ENCODE measurements at regions not wholly inside any gene's neighbourhood (a gene's known extent, or its start where the extent isn't known, plus 50 kb on each side); places are given as distances from the start of the nearest gene placed in this dataset.

- 82 to 93% (median 87%) methylated on average over 7 of the region's 7 CpGs for WGBS, 5 donors
- H3K4me1 ChIP-seq: peaks cover 0 to 16% (median 4%) of the 10 kb centered on the region in 4 donors
- intact Hi-C loops (cut with DNase I; ENCODE audit: low total_unique reads): no loop called here
- TF ChIP-seq CTCF (IDR thresholded peaks at IDR 0.05) (no peak), EP300 (IDR thresholded peaks at IDR 0.05) (no peak), POLR2AphosphoS5 (IDR thresholded peaks at IDR 0.05) (no peak), POLR2A (IDR thresholded peaks at IDR 0.05) (no peak)
- no peak overlapping the region for H3K27ac ChIP-seq
- no peak overlapping the region for H3K4me3 ChIP-seq
- no peaks in the 10 kb centered on the region for H3K9me3 ChIP-seq
- H3K36me3 ChIP-seq: no peaks in the 10 kb centered on the region
- H3K27me3 ChIP-seq: no peaks in the 10 kb centered on the region
- DNase-seq: no peak
These were observed 450.4 kb upstream of the JARID2 start for GRCh38 chr6:14795451-14795850.

- H3K9me3 ChIP-seq: no peaks in the 10 kb centered on the region
- intact Hi-C loops (cut with DNase I; ENCODE audit: low total_unique reads): no loop called here
- H3K4me1 ChIP-seq: peaks cover 0 to 14% (median 5%) of the 10 kb centered on the region in 4 donors
- WGBS, 5 donors: 78 to 90% (median 82%) methylated on average over 2 of the region's 2 CpGs
- H3K27me3 ChIP-seq: no peaks in the 10 kb centered on the region
- no peak overlapping the region for H3K4me3 ChIP-seq
- no peak overlapping the region for H3K27ac ChIP-seq
- no peaks in the 10 kb centered on the region for H3K36me3 ChIP-seq
- no peak for DNase-seq
- no peak for TF ChIP-seq EP300 (IDR thresholded peaks at IDR 0.05)
These were observed 448.7 kb upstream of the JARID2 start for GRCh38 chr6:14796974-14797762.

GRCh38 chr6:14797875-14798593 lies 447.8 kb upstream of the JARID2 start:
- no peak for DNase-seq
- Histone ChIP-seq H3K4me3 (no peak overlapping the region), H3K27ac (no peak overlapping the region), H3K4me1 (peaks cover 0 to 14% (median 4%) of the 10 kb centered on the region in 4 donors), H3K9me3 (no peaks in the 10 kb centered on the region), H3K36me3 (no peaks in the 10 kb centered on the region), H3K27me3 (no peaks in the 10 kb centered on the region)
- intact Hi-C loops (cut with DNase I; ENCODE audit: low total_unique reads): no loop called here
- TF ChIP-seq POLR2AphosphoS5 (IDR thresholded peaks at IDR 0.05) (no peak), EP300 (IDR thresholded peaks at IDR 0.05) (no peak), POLR2A (IDR thresholded peaks at IDR 0.05) (no peak), CTCF (IDR thresholded peaks at IDR 0.05) (no peak)

- peaks cover 0 to 14% (median 4%) of the 10 kb centered on the region in 4 donors for H3K4me1 ChIP-seq
- WGBS, 5 donors: 91 to 98% (median 95%) methylated on average over 4 of the region's 4 CpGs
- H3K4me3 ChIP-seq: no peak overlapping the region
- no peaks in the 10 kb centered on the region for H3K27me3 ChIP-seq
- H3K27ac ChIP-seq: no peak overlapping the region
- TF ChIP-seq CTCF (IDR thresholded peaks at IDR 0.05) (no peak), POLR2AphosphoS5 (IDR thresholded peaks at IDR 0.05) (no peak), EP300 (IDR thresholded peaks at IDR 0.05) (no peak), POLR2A (IDR thresholded peaks at IDR 0.05) (no peak)
- no peak for DNase-seq
- no peaks in the 10 kb centered on the region for H3K36me3 ChIP-seq
- H3K9me3 ChIP-seq: no peaks in the 10 kb centered on the region
- intact Hi-C loops (cut with DNase I; ENCODE audit: low total_unique reads): no loop called here
These were observed 447.3 kb upstream of the JARID2 start for GRCh38 chr6:14798594-14798982.
